ENCODE measurements at regions not wholly inside any gene's neighbourhood (a gene's known extent, or its start where the extent isn't known, plus 50 kb on each side); places are given as distances from the start of the nearest gene placed in this dataset.

- TF ChIP-seq CTCF (IDR thresholded peaks at IDR 0.05) (no peak), POLR2AphosphoS5 (IDR thresholded peaks at IDR 0.05) (no peak), POLR2A (IDR thresholded peaks at IDR 0.05) (no peak)
Measured at GRCh38 chr6:81906041-81906440, 153.6 kb upstream of the TENT5A start.
